Neural progenitor cell (in vitro differentiated cells): ENCODE measurements at regions not wholly inside any gene's neighbourhood (a gene's known extent, or its start where the extent isn't known, plus 50 kb on each side); places are given as distances from the start of the nearest gene placed in this dataset.
"Not testable (repeated sequence)": the region's sequence is repeated elsewhere in the genome, so short reads cannot be mapped to it uniquely, and the experiment has no call there.

Source experiments
- DNase-seq: peaks from one replicate; pipeline ENCODE4 v3.0.0-alpha.2; 2016; ENCODE audit warnings: low spot score
- H2AFZ ChIP-seq: fragments of 200-600 bp; sonication (generic); replicated peaks from 2 replicates; pipeline ENCODE4 v1.6.1; 2016; ENCODE audit warnings: antibody characterized with exemption
- H3F3A ChIP-seq: fragments of 200-600 bp; sonication (generic); 2 replicates; pipeline ENCODE4 v1.6.1; 2016; ENCODE audit warnings: antibody characterized with exemption, low read depth
- H3K27ac ChIP-seq: fragments of 200-600 bp; sonication (generic); 2 replicates; pipeline ENCODE4 v1.5.1; 2016; ENCODE audit warnings: mild to moderate bottlenecking
- H3K27me3 ChIP-seq: fragments of 200-600 bp; sonication (generic); 2 replicates; pipeline ENCODE4 v1.6.1; 2016; ENCODE audit warnings: mild to moderate bottlenecking, moderate library complexity
- H3K36me3 ChIP-seq: fragments of 200-600 bp; sonication (generic); 2 replicates; pipeline ENCODE4 v1.5.1; 2016
- H3K4me1 ChIP-seq: fragments of 200-600 bp; sonication (generic); 2 replicates; pipeline ENCODE4 v1.6.1; 2016; ENCODE audit warnings: mixed run types
- H3K4me2 ChIP-seq: fragments of 200-600 bp; sonication (generic); 2 replicates; pipeline ENCODE4 v1.6.1; 2016
- H3K4me3 ChIP-seq: fragments of 200-600 bp; sonication (generic); 2 replicates; pipeline ENCODE4 v1.5.1; 2016
- H3K79me2 ChIP-seq: fragments of 200-600 bp; sonication (generic); 2 replicates; pipeline ENCODE4 v1.6.1; 2016; ENCODE audit warnings: low read depth
- H3K9ac ChIP-seq: fragments of 200-600 bp; sonication (generic); 2 replicates; pipeline ENCODE4 v1.6.1; 2016
- H3K9me3 ChIP-seq: fragments of 200-600 bp; sonication (generic); 2 replicates; pipeline ENCODE4 v1.5.1; 2016; ENCODE audit warnings: low read depth
- H4K20me1 ChIP-seq: fragments of 200-600 bp; sonication (generic); 2 replicates; pipeline ENCODE4 v1.6.1; 2016; ENCODE audit warnings: low read depth
- H3K27ac Mint-ChIP-seq: 3 replicates; pipeline ENCODE4 v1.8.0; 2021; ENCODE audit warnings: mixed read lengths
- H3K27me3 Mint-ChIP-seq: 2 replicates; pipeline ENCODE4 v1.8.0; 2022; ENCODE audit warnings: low read depth, mild to moderate bottlenecking, inconsistent platforms, moderate library complexity, mixed read lengths; ENCODE audit not compliant: insufficient read depth
- H3K36me3 Mint-ChIP-seq: 3 replicates; pipeline ENCODE4 v1.8.0; 2021; ENCODE audit warnings: mixed read lengths
- H3K4me1 Mint-ChIP-seq: 3 replicates; pipeline ENCODE4 v1.8.0; 2021; ENCODE audit warnings: mixed read lengths
- H3K4me3 Mint-ChIP-seq: 3 replicates; pipeline ENCODE4 v1.8.0; 2021; ENCODE audit warnings: mild to moderate bottlenecking, moderate library complexity, mixed read lengths
- H3K9me3 Mint-ChIP-seq: 3 replicates; pipeline ENCODE4 v1.8.0; 2020; ENCODE audit warnings: mixed read lengths
- EZH2 ChIP-seq: fragments of 200-600 bp; sonication (generic); IDR thresholded peaks from 2 replicates; pipeline ENCODE4 v1.6.1; 2017; ENCODE audit warnings: antibody characterized with exemption, mild to moderate bottlenecking, moderate library complexity
- EZH2phosphoT487 ChIP-seq: fragments of 200-600 bp; sonication (generic); IDR thresholded peaks from 2 replicates; pipeline ENCODE4 v1.6.1; 2017; ENCODE audit warnings: antibody characterized with exemption
- TF ChIP-seq, protein P1 (sequence below): fragments of 200-600 bp; sonication (generic); IDR thresholded peaks from 2 replicates; pipeline ENCODE4 v1.5.1; 2017; ENCODE audit warnings: antibody characterized with exemption, mild to moderate bottlenecking

- H3K27ac Mint-ChIP-seq, H3K27ac ChIP-seq, H3K9me3 ChIP-seq, H3K27me3 Mint-ChIP-seq, H3K79me2 ChIP-seq, H3K4me3 Mint-ChIP-seq, H3K4me2 ChIP-seq, H3K36me3 Mint-ChIP-seq, H3K4me3 ChIP-seq, H3F3A ChIP-seq, H3K36me3 ChIP-seq, H3K9ac ChIP-seq, H3K27me3 ChIP-seq, H4K20me1 ChIP-seq: not testable (repeated sequence)
- peaks cover 11% of the 10 kb centered on the region for H3K4me1 ChIP-seq
- TF ChIP-seq, protein P1, sequence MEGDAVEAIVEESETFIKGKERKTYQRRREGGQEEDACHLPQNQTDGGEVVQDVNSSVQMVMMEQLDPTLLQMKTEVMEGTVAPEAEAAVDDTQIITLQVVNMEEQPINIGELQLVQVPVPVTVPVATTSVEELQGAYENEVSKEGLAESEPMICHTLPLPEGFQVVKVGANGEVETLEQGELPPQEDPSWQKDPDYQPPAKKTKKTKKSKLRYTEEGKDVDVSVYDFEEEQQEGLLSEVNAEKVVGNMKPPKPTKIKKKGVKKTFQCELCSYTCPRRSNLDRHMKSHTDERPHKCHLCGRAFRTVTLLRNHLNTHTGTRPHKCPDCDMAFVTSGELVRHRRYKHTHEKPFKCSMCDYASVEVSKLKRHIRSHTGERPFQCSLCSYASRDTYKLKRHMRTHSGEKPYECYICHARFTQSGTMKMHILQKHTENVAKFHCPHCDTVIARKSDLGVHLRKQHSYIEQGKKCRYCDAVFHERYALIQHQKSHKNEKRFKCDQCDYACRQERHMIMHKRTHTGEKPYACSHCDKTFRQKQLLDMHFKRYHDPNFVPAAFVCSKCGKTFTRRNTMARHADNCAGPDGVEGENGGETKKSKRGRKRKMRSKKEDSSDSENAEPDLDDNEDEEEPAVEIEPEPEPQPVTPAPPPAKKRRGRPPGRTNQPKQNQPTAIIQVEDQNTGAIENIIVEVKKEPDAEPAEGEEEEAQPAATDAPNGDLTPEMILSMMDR, result peak; percentile 10
- H3K9me3 Mint-ChIP-seq, result peaks cover 22% of the 10 kb centered on the region
- DNase-seq, result peak; percentile 41
- H3K4me1 Mint-ChIP-seq, result peaks cover 13% of the 10 kb centered on the region
- H2AFZ ChIP-seq, result peak overlapping the region; percentile 72
Measured at GRCh38 chr12:94007833-94008232, 140.5 kb upstream of the PLXNC1 start.

DNA sequence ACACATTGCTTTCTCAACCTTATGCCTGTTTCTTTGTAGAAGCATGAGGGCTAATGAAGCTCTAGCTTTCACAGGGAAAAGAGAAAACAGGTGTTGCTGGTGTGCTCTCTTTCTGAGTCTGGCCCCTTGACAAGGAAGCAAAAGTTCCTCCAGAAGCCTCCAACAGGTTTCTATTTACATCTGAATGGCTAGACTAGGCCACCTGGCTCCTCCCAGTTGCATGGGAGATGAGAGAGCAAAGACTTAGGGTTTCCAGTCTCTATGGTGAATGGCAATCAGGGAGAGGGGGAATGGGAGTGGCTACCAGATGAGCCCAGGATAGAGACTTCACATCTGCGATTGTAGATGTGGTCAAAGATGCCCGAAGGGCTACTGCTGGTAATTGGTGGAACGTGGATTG, 138.1 kb upstream of the PLXNC1 start:
- Histone ChIP-seq H3K4me2 (peak overlapping the region; percentile 12), H3K4me3 (no peak overlapping the region), H4K20me1 (no peaks in the 10 kb centered on the region), H3K27ac (no peak overlapping the region), H3K4me1 (peaks cover 11% of the 10 kb centered on the region), H2AFZ (no peak overlapping the region), H3K79me2 (no peaks in the 10 kb centered on the region), H3F3A (no peaks in the 10 kb centered on the region), H3K36me3 (no peaks in the 10 kb centered on the region), H3K27me3 (no peaks in the 10 kb centered on the region), H3K9me3 (no peaks in the 10 kb centered on the region), H3K9ac (no peak overlapping the region)
- H3K27ac Mint-ChIP-seq, result no peak overlapping the region
- DNase-seq, result peak; percentile 32
- H3K4me1 Mint-ChIP-seq, result peaks cover 13% of the 10 kb centered on the region
- TF ChIP-seq EZH2phosphoT487 (no peak), EZH2 (no peak)
- TF ChIP-seq, protein P1, result no peak
- H3K27me3 Mint-ChIP-seq, result no peaks in the 10 kb centered on the region
- H3K9me3 Mint-ChIP-seq, result peaks cover 12% of the 10 kb centered on the region
- no peak overlapping the region for H3K4me3 Mint-ChIP-seq
- H3K36me3 Mint-ChIP-seq, result peaks cover 2% of the 10 kb centered on the region

DNA sequence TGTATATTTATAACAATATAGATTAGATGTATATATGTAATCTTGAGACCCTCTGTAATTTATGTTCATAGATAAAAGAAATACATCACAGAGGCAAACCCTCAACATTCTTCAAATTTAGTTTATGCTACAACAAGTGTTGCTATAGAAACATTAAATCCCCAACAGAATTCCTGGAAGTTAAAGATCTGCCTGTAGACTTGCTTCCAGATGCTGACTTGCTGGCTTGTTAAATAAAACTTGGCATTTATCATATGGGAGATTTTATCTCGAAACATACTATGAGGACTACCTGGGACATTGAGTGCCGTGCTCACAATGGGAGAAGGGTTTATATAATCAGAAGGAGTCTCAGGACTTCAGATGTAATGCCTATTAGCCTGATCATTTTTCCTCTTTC, 136.3 kb upstream of the PLXNC1 start:
- Histone ChIP-seq H3K79me2 (no peaks in the 10 kb centered on the region), H3K4me1 (peaks cover 11% of the 10 kb centered on the region), H3K9ac (no peak overlapping the region), H4K20me1 (no peaks in the 10 kb centered on the region), H3K27me3 (no peaks in the 10 kb centered on the region), H3K27ac (no peak overlapping the region), H3K36me3 (no peaks in the 10 kb centered on the region), H3K9me3 (peaks cover 4% of the 10 kb centered on the region), H2AFZ (no peak overlapping the region), H3K4me2 (no peak overlapping the region), H3F3A (no peaks in the 10 kb centered on the region), H3K4me3 (no peak overlapping the region)
- H3K27me3 Mint-ChIP-seq, result no peaks in the 10 kb centered on the region
- no peak for DNase-seq
- H3K4me3 Mint-ChIP-seq, result no peak overlapping the region
- TF ChIP-seq EZH2 (no peak), EZH2phosphoT487 (no peak)
- TF ChIP-seq, protein P1, result no peak
- H3K9me3 Mint-ChIP-seq, result peaks cover 25% of the 10 kb centered on the region
- peaks cover 13% of the 10 kb centered on the region for H3K4me1 Mint-ChIP-seq
- peaks cover 5% of the 10 kb centered on the region for H3K36me3 Mint-ChIP-seq
- no peak overlapping the region for H3K27ac Mint-ChIP-seq

DNA sequence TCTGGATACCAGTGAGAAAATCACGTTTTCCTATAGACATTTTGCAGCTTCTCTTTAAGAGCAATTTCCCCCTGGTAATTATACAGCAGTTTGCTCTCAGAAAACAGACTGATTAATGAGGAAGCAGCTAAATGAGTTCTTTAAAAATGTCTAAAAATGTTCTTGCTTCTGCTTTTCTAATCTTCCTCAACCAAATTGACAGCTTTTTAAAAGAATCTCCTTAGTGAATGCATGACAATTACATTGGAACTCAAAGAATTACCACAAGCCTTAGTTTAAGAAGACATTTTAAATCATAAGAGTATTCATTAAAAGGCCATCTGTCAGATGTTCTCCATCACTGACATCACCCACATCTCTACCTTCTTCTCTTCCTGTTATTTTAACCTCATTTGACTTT, 135.8 kb upstream of the PLXNC1 start:
- H3F3A ChIP-seq, result no peaks in the 10 kb centered on the region
- DNase-seq, result no peak
- no peaks in the 10 kb centered on the region for H4K20me1 ChIP-seq
- H3K27me3 ChIP-seq, result no peaks in the 10 kb centered on the region
- no peak overlapping the region for H3K9ac ChIP-seq
- no peaks in the 10 kb centered on the region for H3K79me2 ChIP-seq
- H3K27ac Mint-ChIP-seq, result no peak overlapping the region
- no peak for TF ChIP-seq EZH2phosphoT487
- TF ChIP-seq, protein P1, result no peak
- TF ChIP-seq EZH2, result no peak
- H3K4me2 ChIP-seq, result no peak overlapping the region
- peaks cover 10% of the 10 kb centered on the region for H3K4me1 ChIP-seq
- H3K4me3 ChIP-seq, result no peak overlapping the region
- H3K9me3 Mint-ChIP-seq, result peaks cover 30% of the 10 kb centered on the region
- H3K36me3 ChIP-seq, result no peaks in the 10 kb centered on the region
- peaks cover 5% of the 10 kb centered on the region for H3K9me3 ChIP-seq
- H2AFZ ChIP-seq, result no peak overlapping the region
- H3K4me1 Mint-ChIP-seq, result peaks cover 13% of the 10 kb centered on the region
- no peak overlapping the region for H3K27ac ChIP-seq
- no peak overlapping the region for H3K4me3 Mint-ChIP-seq
- peaks cover 5% of the 10 kb centered on the region for H3K36me3 Mint-ChIP-seq
- H3K27me3 Mint-ChIP-seq, result no peaks in the 10 kb centered on the region

- H3K27me3 ChIP-seq, H3K9ac ChIP-seq, H3K4me3 ChIP-seq, H2AFZ ChIP-seq, H3K27ac ChIP-seq, H4K20me1 ChIP-seq, H3K27ac Mint-ChIP-seq, H3F3A ChIP-seq, H3K4me1 ChIP-seq, H3K4me2 ChIP-seq, H3K27me3 Mint-ChIP-seq, H3K36me3 Mint-ChIP-seq, H3K79me2 ChIP-seq, H3K4me1 Mint-ChIP-seq, DNase-seq, H3K36me3 ChIP-seq, H3K4me3 Mint-ChIP-seq, H3K9me3 ChIP-seq: not testable (repeated sequence)
- H3K9me3 Mint-ChIP-seq, result peaks cover 48% of the 10 kb centered on the region
Measured at GRCh38 chr12:94017247-94017646, 131.1 kb upstream of the PLXNC1 start.
